Activated T-cell treated with anti-CD3 and anti-CD28 coated beads, Interleukin-2, amount 50 U/mL, for 24 hours (primary cell): ENCODE measurements at regions not wholly inside any gene's neighbourhood (a gene's known extent, or its start where the extent isn't known, plus 50 kb on each side); places are given as distances from the start of the nearest gene placed in this dataset.
"Not testable (repeated sequence)": the region's sequence is repeated elsewhere in the genome, so short reads cannot be mapped to it uniquely, and the experiment has no call there.

Experiments used
- DNase-seq: peaks from one replicate; pipeline ENCODE4 v3.0.0-alpha.2; 2020
- H3K27ac Mint-ChIP-seq: 2 replicates; pipeline ENCODE4 v1.8.0; 2020; ENCODE audit warnings: mild to moderate bottlenecking, mixed read lengths
- H3K27me3 Mint-ChIP-seq: 2 replicates; pipeline ENCODE4 v1.8.0; 2020; ENCODE audit warnings: mixed read lengths
- H3K36me3 Mint-ChIP-seq: 2 replicates; pipeline ENCODE4 v1.8.0; 2020; ENCODE audit warnings: low read depth, mixed read lengths
- H3K4me1 Mint-ChIP-seq: 2 replicates; pipeline ENCODE4 v1.8.0; 2020; ENCODE audit warnings: low read depth, mixed read lengths
- H3K4me3 Mint-ChIP-seq: 2 replicates; pipeline ENCODE4 v1.8.0; 2020; ENCODE audit warnings: mild to moderate bottlenecking, moderate library complexity, mixed read lengths
- H3K9me3 Mint-ChIP-seq: 2 replicates; pipeline ENCODE4 v1.8.0; 2020; ENCODE audit warnings: mixed read lengths

DNA sequence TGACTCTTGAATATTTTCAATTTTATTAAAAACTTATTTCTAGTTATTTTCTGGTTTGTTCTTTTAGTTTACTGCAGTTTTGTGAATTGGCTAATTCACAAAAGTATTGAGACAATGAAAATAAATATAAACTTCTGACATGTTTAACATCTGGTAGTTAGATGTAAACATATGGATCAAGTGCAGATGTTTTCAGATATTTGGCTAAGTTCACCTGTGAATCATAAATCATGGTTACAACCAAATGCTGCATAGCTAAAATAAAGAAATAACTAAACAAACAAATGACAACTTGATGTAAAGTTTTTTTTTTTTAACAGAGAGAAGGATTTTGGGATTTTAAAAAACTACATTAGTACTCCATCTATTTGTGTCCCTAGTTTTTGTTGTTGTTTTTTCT is 484.6 kb downstream of the SLCO4C1 start:
- H3K9me3 Mint-ChIP-seq = no peaks in the 10 kb centered on the region
- H3K27ac Mint-ChIP-seq = no peak overlapping the region
- H3K27me3 Mint-ChIP-seq = no peaks in the 10 kb centered on the region
- H3K4me1 Mint-ChIP-seq = no peaks in the 10 kb centered on the region
- DNase-seq = no peak
- no peaks in the 10 kb centered on the region for H3K36me3 Mint-ChIP-seq
- H3K4me3 Mint-ChIP-seq = no peak overlapping the region

DNA sequence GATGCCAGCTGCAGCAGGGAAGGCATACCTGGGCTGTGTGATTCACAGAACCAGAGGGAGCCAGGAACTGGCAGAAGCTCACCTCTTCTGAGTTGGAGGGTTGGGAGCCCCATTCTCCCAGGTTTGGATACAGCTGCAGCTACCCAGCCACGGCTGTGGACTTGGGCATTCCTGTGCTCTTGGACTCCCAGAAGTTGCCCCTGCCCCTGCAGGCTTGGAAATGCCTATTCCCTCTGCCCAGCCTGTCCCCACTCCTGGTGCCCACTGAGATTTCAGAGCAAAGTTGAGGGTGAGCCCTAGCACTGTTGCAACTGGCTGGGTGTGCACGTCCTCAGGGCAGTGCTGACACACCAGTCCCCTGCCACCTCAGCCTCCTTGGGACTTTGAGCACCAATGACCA is 489.7 kb downstream of the SLCO4C1 start:
- Mint-ChIP-seq H3K9me3 (no peaks in the 10 kb centered on the region), H3K4me3 (no peak overlapping the region), H3K27ac (no peak overlapping the region), H3K4me1 (no peaks in the 10 kb centered on the region), H3K36me3 (no peaks in the 10 kb centered on the region), H3K27me3 (no peaks in the 10 kb centered on the region)
- DNase-seq = no peak

DNA sequence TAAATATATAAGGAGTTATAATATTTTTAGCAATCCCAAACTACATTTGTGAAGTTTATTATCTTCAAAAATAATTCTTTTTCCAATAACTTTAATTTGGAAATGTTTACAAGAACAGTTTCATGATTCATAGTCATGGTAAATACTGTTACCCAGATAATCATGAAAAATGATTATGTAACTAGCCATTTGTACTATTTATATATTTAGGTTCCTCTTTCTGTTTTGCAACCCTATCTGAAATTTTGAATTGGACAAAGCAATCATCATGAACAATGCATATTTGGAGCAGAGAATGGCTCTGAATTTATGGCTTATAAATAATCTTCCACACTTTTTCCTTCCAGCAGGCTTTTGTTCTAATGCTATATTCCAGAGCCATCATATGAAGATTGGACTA is 499.7 kb downstream of the SLCO4C1 start:
- no peak for DNase-seq
- no peaks in the 10 kb centered on the region for H3K27me3 Mint-ChIP-seq
- no peaks in the 10 kb centered on the region for H3K36me3 Mint-ChIP-seq
- H3K27ac Mint-ChIP-seq = no peak overlapping the region
- H3K4me3 Mint-ChIP-seq = no peak overlapping the region
- H3K4me1 Mint-ChIP-seq = no peaks in the 10 kb centered on the region
- peaks cover 9% of the 10 kb centered on the region for H3K9me3 Mint-ChIP-seq

DNA sequence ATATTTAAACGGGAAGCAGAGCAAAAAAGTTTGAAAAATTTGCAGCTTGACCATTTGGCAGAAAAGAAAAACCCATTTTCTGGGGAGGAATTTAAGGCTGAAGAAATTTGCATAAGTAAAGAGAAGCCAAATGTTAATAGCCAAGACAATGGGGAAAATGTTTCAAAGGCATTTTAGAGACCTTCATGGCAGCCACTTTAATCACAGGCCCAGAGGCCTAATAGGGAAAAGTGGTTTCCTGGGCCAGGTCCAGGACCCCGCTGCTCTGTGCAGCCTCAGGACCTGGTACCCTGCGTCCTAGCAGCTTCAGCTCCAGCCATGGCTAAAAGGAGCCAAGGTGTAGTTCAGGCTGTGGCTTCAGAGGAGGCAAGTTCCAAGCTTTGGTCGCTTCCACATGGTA is 507.3 kb downstream of the SLCO4C1 start:
- peaks cover 6% of the 10 kb centered on the region for H3K9me3 Mint-ChIP-seq
- no peaks in the 10 kb centered on the region for H3K36me3 Mint-ChIP-seq
- H3K4me3 Mint-ChIP-seq = no peak overlapping the region
- H3K4me1 Mint-ChIP-seq = no peaks in the 10 kb centered on the region
- H3K27me3 Mint-ChIP-seq = no peaks in the 10 kb centered on the region
- H3K27ac Mint-ChIP-seq = no peak overlapping the region
- DNase-seq = no peak

DNA sequence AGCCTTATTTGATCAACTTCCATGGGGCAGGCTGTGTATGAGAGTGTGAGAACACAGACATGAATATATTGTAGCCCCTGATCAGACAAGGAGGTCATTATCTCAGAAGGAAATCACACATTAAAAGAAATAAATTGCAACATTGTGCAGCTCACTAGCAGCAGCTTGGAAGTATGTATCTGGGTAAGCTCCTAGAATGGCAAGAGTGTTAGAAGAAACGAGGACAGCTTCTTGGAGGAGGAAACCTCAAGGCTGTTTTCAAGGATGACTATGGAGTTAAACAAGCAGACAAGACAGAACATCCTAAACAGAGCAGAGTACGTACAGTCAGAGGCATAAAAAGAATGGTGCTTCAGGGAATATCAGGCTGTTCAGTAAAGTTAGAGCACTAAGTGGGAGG is 511.0 kb downstream of the SLCO4C1 start:
- H3K9me3 Mint-ChIP-seq = no peaks in the 10 kb centered on the region
- H3K27ac Mint-ChIP-seq = no peak overlapping the region
- no peaks in the 10 kb centered on the region for H3K27me3 Mint-ChIP-seq
- no peaks in the 10 kb centered on the region for H3K4me1 Mint-ChIP-seq
- H3K4me3 Mint-ChIP-seq = no peak overlapping the region
- no peak for DNase-seq
- no peaks in the 10 kb centered on the region for H3K36me3 Mint-ChIP-seq

DNA sequence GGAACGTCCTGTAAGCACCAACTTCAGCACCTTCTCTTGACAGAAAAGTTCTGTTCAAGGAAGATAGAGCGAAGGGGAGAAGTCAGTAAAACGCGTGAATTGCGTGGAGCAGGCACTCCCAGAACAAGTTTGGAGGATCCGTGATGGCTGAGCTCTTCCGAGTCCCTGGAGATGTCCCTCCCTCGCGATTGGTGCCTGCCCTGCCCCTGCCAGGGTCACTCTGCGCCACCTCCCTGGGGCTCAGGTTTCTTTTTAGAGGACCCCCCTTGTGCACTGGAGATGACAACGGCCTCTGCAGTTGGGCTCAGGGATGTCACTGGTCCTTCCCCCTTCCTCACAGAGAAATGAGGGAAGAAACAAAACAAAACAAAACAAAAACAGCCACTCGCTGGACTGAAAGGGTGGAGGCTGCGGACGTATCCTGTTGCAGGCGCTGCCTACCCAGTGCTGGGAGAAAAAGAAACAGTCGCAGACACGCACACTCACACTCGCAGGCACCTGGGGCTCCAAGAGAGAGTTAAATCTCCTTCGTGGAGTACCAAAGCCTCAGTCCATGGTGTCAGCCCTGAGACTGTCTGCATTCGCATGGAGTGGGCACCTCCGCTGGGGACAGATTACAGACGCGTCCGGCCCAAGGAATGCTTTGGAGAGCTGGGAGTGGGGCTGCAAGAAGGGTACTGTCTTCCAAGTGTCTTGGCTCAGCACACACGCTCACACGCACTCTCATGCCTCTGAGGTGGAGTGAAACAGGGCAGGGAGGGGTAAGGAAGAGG is 512.7 kb downstream of the SLCO4C1 start:
- H3K36me3 Mint-ChIP-seq = no peaks in the 10 kb centered on the region
- H3K27ac Mint-ChIP-seq = no peak overlapping the region
- H3K4me3 Mint-ChIP-seq = no peak overlapping the region
- DNase-seq = no peak
- H3K4me1 Mint-ChIP-seq = no peaks in the 10 kb centered on the region
- no peaks in the 10 kb centered on the region for H3K9me3 Mint-ChIP-seq
- no peaks in the 10 kb centered on the region for H3K27me3 Mint-ChIP-seq

DNA sequence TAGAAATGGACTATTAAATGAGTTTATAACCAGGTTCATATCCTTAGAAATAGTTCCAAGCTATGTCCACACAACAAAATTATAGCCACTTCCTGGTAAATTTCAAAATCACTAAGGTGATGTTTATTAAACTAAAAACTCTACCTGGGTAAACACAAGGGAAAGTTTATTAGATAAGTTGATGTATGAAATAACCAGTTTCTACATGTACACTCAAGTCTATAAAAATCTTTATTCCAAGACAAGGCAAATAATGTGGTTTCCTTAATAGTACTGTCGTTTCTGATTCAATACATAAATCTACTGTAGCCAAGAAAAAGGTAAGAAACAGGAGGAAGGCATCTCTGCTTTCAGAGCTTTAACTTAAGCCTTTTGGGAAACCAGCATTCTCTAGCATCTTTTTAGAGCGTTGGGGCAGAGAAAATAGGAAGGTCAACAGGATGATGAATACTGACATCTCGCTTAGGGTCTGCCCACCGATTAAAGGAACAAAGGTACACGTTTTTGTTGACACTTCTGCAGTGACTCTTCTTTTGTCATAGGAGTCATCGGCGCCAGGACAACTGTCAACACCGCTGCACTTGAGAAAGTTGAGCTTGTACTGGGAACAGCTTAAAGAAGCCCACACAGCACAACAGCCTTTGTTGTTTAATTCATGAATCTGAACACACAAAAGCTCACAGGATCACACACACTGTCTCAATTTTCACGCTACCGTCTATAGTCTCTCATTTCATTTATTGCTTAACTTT is 513.6 kb downstream of the SLCO4C1 start:
- Mint-ChIP-seq H3K27me3 (no peaks in the 10 kb centered on the region), H3K9me3 (no peaks in the 10 kb centered on the region), H3K36me3 (no peaks in the 10 kb centered on the region), H3K4me1 (no peaks in the 10 kb centered on the region), H3K4me3 (no peak overlapping the region), H3K27ac (no peak overlapping the region)
- no peak for DNase-seq

DNA sequence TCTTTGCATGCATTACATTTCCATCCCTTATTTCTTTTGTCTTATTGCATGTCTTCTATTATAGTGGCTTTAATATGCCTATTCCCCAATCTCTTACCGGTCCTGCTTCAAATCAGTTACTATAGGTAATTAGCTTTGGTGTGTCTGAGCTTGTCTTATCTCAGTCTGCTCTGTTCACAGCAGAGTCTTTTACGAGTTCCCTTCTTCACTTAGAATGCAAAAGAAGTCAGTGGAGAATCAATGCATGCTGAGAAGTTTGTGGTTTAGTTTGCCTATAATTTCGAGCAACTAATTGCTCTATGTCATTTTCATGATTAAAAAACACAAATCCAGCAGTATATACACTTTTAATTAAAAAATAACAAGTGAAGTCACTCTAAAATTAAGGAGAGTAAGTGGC is 545.0 kb downstream of the SLCO4C1 start:
- no peaks in the 10 kb centered on the region for H3K9me3 Mint-ChIP-seq
- no peaks in the 10 kb centered on the region for H3K4me1 Mint-ChIP-seq
- H3K27ac Mint-ChIP-seq = no peak overlapping the region
- DNase-seq = no peak
- H3K27me3 Mint-ChIP-seq = no peaks in the 10 kb centered on the region
- no peaks in the 10 kb centered on the region for H3K36me3 Mint-ChIP-seq
- no peak overlapping the region for H3K4me3 Mint-ChIP-seq

DNA sequence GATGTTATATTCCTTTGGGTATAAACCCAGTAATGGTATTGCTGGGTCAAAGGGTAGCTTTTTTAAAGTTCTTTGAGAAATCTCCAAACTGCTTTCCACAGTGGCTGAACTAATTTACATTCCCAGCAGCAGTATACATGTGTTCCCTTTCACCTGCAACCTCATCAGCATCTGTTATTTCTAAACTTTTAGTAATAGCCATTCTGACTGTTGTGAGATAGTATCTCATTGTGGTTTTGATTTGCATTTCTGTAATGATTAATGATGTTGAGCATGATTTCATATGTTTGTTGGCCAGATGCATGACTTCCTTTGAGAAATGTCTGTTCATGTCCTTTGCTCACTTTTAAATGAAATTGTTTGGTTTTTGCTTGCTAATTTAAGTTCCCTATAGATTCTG is 553.1 kb downstream of the SLCO4C1 start:
- H3K36me3 Mint-ChIP-seq, H3K4me1 Mint-ChIP-seq, DNase-seq, H3K9me3 Mint-ChIP-seq, H3K4me3 Mint-ChIP-seq, H3K27me3 Mint-ChIP-seq, H3K27ac Mint-ChIP-seq: not testable (repeated sequence)

DNA sequence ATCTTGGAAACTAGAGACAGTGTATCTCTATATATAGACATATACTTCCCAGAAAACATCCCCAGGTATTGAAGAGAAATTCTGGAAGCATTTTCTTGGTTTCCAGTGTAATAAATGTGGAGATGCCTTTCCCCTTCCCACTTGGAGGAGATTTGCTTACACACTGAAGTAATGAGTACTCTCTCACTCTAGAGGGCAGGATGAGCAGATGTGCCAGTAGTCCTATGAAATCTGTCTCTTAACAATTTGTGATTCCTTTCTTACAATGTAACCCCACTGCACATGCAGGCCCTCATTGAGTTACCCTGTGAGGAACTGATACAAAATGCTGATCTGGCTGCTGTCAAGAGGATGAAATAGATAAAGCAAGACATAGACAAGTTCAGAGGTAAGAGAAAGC is 567.2 kb downstream of the SLCO4C1 start:
- no peaks in the 10 kb centered on the region for H3K27me3 Mint-ChIP-seq
- no peak overlapping the region for H3K4me3 Mint-ChIP-seq
- H3K27ac Mint-ChIP-seq = no peak overlapping the region
- H3K9me3 Mint-ChIP-seq = no peaks in the 10 kb centered on the region
- no peaks in the 10 kb centered on the region for H3K4me1 Mint-ChIP-seq
- no peaks in the 10 kb centered on the region for H3K36me3 Mint-ChIP-seq
- no peak for DNase-seq

DNA sequence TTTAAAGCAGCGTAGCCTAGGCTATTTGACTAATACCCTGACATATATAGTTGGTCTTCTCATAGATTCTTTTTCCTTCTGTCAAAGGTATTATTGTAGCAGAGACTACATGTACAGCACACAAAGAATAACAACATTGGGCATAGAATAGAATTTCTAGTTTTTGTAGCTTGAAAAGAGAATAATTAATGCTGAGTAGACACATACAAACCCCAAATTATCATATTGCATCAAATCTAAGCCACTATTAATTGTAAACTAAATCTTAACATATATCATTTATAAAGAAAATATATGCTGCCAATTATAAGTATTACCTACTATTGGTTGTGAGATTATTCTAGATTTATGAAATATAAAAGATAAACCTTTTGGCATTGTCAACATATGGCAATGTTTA is 574.5 kb downstream of the SLCO4C1 start:
- no peaks in the 10 kb centered on the region for H3K27me3 Mint-ChIP-seq
- no peaks in the 10 kb centered on the region for H3K36me3 Mint-ChIP-seq
- no peaks in the 10 kb centered on the region for H3K4me1 Mint-ChIP-seq
- H3K27ac Mint-ChIP-seq = no peak overlapping the region
- H3K4me3 Mint-ChIP-seq = no peak overlapping the region
- no peak for DNase-seq
- peaks cover 2% of the 10 kb centered on the region for H3K9me3 Mint-ChIP-seq

DNA sequence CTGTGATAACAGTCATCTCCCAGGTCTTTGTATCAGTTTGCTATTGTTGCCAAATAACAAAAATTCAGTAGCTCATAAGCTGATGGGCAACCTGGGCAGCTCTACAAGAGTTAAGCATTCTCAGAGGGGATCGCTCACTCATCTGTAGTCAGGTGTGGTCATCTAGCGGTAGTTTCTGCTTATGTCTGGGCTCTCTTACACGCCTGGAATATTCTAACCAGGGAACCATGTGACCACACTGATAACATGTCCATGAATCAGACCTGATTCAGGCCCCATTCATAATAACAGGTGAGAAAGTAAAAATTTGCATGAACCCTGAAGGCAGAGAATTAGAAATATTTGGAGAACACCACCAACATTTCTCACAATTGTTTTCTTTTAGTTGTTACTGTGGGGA is 576.1 kb downstream of the SLCO4C1 start:
- no peak for DNase-seq
- peaks cover 2% of the 10 kb centered on the region for H3K9me3 Mint-ChIP-seq
- H3K27ac Mint-ChIP-seq = no peak overlapping the region
- H3K4me1 Mint-ChIP-seq = no peaks in the 10 kb centered on the region
- H3K4me3 Mint-ChIP-seq = no peak overlapping the region
- no peaks in the 10 kb centered on the region for H3K27me3 Mint-ChIP-seq
- no peaks in the 10 kb centered on the region for H3K36me3 Mint-ChIP-seq

DNA sequence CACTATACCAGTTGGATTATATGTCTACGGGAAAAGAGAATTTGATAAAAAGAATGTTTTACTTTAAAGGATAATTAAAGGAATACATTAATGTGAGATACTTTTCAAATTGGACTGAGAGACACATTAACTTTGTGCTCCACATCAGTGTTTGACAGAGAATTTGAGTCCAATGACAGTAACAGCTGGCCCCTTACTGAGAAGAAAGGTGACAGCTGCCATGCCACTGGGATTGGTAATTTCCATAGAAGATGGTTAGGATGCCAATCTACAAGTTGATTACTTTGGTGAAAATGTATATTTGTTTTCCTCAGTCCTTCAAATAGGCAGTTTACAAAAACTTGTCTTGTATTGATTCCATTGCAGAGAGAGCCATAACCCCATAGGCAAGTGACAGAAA is 578.4 kb downstream of the SLCO4C1 start:
- H3K4me1 Mint-ChIP-seq = no peaks in the 10 kb centered on the region
- no peak for DNase-seq
- H3K27ac Mint-ChIP-seq = no peak overlapping the region
- no peaks in the 10 kb centered on the region for H3K36me3 Mint-ChIP-seq
- H3K27me3 Mint-ChIP-seq = no peaks in the 10 kb centered on the region
- H3K4me3 Mint-ChIP-seq = no peak overlapping the region
- peaks cover 2% of the 10 kb centered on the region for H3K9me3 Mint-ChIP-seq

DNA sequence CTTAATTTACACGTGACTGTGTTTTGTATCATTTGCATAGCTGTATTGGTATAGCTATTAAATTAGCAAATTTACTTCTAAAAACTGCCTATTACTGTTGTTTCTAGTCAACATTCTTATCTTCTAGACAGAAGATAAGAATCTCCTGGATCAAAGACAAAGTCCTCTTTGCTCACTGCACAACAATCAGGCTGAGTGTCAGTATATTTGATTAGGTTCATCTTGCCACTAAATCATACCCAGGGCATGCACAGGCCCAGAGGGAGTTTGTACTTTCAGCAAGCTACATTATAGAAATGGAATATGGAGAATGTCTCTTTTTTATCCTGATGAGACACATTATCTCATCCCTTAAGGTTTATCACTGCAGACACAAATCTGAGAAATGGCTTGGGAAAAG is 579.1 kb downstream of the SLCO4C1 start:
- DNase-seq = no peak
- Mint-ChIP-seq H3K4me1 (no peaks in the 10 kb centered on the region), H3K27me3 (no peaks in the 10 kb centered on the region), H3K9me3 (no peaks in the 10 kb centered on the region), H3K27ac (no peak overlapping the region), H3K36me3 (no peaks in the 10 kb centered on the region), H3K4me3 (no peak overlapping the region)

DNA sequence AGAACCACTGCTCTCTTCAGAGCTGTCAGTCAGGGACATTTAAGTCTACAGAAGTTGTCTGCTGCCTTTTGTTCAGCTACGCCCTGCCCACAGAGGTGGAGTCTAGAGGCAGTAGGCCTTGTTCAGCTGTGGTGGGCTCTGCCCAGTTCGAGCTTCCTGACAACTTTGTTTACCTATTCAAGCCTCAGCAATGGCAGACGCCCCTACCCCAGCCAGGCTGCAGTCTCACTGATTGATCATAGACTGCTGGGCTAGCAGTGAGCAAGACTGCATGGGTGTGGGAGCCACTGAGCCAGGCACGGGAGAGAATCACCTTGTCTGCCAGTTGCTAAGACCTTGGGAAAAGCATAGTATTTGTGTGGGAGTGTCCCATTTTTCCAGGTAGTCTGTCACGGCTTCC is 580.3 kb downstream of the SLCO4C1 start:
- H3K4me3 Mint-ChIP-seq, H3K9me3 Mint-ChIP-seq, H3K27ac Mint-ChIP-seq, DNase-seq, H3K27me3 Mint-ChIP-seq, H3K36me3 Mint-ChIP-seq, H3K4me1 Mint-ChIP-seq: not testable (repeated sequence)
